ENCODE measurements at regions not wholly inside any gene's neighbourhood (a gene's known extent, or its start where the extent isn't known, plus 50 kb on each side); places are given as distances from the start of the nearest gene placed in this dataset.

DNA sequence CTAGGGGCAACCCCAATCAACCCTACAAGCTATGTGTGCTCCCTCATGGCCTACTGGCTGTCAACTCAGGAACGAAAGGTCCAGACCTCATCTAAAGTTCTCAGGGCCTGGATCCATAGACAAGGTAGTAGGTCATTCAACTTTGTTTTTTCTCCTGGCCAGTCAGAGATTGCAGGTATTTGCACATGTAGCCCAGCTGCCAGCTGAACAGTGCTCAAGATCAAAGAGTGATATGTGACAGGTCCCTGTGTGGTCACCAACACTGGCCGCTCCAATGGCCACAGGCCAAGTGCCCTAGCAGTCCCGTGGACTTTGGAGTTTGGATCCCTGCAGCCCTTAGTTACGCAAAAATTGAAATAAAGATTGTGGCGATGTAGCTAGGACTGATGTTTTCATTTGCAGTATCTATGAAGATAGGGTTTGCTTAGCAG lies 60.6 kb upstream of the ATXN1 start:
- TF ChIP-seq CTCF (IDR thresholded peaks at IDR 0.05): no peak
- no peak for TF ChIP-seq POLR2A (IDR thresholded peaks at IDR 0.05)

Data from prostate gland (tissue), 2 donors.